GM19324 (cell line): ENCODE measurements at regions not wholly inside any gene's neighbourhood (a gene's known extent, or its start where the extent isn't known, plus 50 kb on each side); places are given as distances from the start of the nearest gene placed in this dataset.
"Not testable (repeated sequence)": the region's sequence is repeated elsewhere in the genome, so short reads cannot be mapped to it uniquely, and the experiment has no call there.

ENCODE experiments used
- ATAC-seq: cut with Tn5 transposase; IDR thresholded peaks from one replicate; pipeline ENCODE4 v1.9.1; 2021; ENCODE audit warnings: mild to moderate bottlenecking, moderate library complexity; ENCODE audit not compliant: unreplicated experiment, low FRiP score

DNA sequence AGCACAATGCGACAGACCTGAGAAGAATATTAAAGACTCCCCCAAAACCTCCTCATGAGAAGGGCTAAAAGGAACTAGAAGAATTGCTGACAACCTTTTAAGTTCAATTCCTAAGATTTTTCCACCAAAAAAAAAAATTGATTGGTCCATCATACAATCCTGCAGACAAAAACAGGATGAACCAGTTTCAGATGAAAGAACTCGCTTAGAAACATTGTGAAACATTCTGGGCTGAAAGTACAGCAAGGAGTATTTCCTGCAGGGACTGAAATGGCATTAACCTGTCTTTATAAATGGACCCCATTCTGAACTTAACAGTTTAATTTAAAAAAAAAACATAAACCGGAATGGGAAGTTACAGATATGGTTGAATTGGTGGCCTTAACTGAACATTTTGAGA lies 96.0 kb upstream of the FAM174B start:
- no peak for ATAC-seq

DNA sequence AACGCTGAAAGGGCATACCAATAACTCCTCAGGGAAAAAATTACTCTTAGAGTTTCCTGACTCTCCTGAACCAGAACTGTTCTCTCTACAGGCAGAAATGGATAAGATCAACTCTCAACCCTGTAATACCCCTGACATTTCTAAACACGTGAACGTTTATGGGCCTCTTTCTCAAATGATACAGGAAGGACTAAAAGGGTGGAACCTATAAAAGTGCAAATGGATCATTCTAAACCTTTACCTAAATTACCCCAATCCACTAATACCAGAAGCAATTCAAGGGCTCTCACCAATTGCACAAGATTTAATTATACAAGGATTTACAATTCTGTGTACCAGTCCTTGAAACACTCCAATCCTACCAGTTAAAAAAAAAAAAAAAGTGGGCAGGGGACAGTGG lies 98.0 kb upstream of the FAM174B start:
- ATAC-seq, result no peak

DNA sequence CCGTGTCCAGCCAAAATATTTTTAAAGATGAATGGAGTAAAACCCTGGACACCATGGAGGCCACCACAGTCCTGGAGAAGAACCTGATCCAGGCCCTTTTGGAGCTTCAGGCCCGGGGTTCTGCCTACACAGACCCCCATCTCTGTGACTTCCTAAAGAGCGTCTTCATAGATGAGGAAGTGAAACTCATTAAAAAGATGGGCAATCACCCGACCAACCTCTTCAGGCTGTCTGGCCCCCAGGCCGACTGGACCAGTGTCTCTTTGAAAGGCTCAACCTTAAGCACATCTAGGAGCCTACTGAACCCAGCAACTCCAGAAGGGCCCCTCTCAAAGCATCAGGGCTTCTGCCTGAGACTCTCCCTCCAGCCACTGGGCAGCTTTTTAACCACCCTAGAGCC lies 107.9 kb upstream of the FAM174B start:
- ATAC-seq, result no peak

DNA sequence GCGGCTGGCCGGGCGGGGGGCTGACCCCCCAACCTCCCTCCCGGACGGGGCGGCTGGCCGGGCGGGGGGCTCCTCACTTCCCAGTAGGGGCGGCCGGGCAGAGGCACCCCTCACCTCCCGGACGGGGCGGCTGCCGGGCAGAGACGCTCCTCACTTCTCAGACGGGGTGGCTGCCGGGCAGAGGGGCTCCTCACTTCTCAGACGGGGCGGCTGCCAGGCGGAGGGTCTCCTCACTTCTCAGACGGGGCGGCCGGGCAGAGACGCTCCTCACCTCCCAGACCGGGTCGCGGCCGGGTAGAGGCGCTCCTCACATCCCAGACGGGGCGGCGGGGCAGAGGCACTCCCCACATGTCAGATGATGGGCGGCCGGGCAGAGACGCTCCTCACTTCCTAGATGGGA lies 112.6 kb upstream of the FAM174B start:
- ATAC-seq, result not testable (repeated sequence)

DNA sequence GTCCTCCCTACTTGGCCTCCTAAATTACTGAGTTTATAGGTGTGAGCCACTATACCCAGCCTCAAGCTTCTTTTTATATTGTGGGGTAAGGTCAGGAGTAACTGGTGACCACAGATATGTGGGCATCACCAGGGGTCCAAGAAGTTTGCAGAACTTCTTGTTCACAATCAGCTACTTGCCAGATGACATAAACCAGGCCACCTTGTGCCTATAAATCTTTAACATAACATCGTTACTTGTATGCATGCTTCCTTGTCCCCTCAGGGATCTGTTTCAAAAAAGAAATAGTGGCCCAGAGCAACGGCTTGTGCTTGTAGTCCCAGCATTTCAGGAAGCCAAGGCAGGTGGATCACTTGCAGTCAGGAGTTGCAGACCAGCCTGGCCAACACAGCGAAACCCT lies 115.1 kb upstream of the FAM174B start:
- no peak for ATAC-seq

DNA sequence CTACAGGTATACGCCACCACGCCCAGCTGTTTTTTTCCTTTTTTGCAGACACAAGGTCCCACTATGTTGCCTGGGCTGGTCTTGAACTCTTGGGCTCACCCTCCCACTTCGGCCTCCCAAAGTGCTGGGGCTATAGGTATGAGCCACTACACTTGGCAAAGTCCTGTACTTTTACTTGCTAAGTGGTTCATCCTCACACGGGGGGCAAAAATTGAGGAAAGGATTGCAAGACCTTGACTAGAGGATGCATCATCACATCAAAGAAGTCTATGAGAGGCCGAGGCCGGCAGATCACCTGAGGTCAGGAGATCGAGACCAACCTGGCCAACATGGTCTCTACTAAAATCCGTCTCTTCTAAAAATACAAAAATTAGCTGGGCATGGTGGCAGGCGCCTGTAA lies 116.5 kb upstream of the FAM174B start:
- ATAC-seq, result no peak

DNA sequence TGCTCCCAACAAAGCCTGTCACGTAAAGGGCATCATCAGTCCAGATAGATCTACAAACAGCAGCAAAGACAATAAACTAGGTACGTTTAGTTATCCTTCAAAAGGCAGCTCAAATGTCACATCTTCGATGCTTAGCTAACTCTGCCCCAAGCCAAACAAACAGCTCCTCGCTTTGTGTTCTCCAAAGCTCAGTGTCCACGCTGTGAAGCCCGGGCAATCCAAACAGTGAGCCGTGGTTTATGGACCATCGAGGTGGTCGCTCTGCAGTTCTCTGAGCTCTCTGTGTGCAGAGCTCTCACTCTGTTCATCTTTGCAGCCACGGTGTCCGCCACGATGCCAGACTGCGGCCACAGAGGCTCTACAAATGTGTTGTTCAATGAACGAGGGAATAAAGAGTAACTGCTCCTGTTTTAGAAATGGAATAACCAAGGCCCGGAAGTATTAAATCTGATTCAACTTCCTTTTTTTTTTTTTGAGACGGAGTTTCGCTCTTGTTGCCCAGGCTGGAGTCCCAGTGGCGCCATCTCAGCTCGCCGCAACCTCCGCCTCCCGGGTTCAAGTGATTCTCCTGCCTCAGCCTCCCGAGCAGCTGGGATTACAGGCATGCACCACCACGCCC lies 117.2 kb upstream of the FAM174B start:
- ATAC-seq, result no peak

DNA sequence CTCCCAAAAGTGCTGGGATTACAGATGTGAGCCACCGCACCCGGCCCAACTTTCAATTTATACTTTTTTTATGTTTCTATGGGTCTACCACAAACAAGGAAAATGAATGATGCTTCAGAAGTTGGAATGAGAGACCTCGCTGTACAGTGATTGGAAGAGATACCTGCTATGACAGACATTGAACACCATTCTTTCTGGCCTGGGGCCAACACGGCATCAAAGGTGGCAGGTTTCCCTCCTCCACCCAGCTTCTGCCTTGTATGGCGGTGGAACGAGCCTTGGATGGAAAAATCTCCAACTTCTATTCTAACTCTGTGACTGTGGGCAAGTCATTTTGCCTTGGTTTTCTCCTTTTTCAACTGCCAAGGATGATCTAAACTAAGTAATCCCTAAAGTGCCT lies 117.8 kb upstream of the FAM174B start:
- no peak for ATAC-seq

DNA sequence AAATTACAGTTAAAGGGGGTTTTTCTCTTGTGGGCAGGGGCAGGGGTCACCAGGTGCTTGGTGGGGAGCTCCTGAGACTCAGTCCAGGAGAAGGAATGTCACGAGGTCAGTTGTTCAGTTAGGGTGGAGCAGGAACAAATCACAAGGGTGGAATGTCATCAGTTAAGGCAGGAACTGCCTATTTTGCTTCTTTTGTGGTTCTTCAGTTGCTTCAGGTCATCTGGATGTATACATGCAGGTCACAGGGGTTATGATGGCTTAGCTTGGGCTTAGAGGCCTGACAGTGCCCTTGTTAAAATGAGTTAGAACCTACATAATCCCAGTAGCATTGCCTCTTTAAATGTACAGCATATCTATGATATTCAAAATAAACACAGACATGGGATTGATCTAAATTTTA lies 120.2 kb upstream of the CHD2 start:
- ATAC-seq, result no peak

DNA sequence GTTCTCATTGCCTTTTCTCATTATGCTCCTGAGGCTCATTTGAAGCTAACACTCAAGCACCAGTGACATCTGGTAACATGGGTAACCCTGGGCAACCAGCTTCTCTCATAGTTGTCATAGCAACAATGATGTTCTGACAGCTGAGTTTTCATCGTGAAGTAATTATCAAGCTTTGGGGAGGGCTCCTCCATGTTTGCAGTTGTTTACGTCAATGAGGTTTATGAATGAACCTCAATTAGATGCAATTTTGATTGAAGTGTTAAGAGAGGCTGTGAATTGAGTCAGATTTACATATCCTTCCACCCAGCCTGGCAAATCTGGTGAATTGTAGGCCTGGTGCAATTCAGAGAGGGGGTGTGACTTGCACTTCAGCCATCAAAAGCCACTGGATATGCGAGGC lies 119.3 kb upstream of the CHD2 start:
- ATAC-seq, result no peak

DNA sequence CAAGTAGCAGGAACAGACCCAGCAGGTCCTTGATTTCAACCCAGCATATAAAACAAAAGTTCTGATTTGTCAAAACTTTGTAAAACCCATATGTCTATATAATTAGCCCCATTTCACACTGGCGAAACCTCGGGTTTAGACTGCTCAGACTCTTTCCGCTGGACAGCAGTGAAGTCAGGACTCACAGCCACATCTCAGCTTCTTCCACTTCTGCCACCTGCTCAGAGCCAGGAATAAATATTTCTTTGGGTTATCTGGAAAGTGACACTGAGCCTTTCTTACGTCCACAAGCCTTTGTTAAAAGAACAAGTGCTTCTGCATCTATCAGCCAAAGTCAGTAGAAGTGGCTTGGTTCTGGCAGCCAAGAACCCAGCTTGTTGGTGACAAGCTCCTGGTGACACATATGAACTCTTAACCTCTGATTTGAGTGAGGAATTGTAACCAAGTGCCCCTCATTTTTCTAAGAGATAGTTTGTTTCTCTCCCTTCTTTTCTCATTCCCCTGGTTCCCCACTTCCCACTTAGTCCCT lies 118.1 kb upstream of the CHD2 start:
- no peak for ATAC-seq

DNA sequence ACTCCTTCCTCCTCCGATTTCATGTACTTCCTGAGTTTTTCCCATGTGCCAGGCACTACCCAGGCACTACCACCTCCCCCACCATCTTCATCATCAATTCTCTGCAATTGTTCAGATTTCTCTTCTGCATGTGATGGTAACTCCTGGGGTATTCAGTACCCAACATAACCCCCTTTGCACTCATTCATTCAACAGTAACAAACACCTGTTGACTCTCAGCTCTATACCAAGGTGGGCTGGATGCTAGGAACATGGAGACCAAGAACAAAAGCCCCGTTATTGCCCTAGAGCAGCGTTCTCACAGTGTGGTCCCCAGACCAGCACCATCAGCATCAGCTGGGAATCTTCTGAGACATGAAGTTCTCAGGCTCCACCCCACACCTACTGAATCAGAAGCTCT lies 113.0 kb upstream of the CHD2 start:
- no peak for ATAC-seq

DNA sequence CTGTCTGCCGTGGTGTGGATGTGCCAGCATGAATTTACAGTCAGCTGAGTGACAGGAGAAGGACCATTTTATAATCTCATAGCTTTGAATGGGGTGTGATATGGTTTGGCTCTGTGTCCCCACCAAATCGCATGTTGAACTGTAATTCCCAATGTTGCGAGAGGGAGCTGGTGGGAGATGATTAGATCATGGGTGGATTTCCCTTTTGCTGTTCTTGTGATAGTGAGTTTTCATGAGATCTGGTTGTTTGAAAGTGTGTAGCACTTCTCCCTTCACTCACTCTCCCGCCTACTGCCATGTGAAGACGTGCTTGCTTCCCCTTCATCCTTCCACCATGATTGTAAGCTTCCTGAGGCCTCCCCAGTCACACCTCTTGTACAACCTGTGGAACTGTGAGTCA lies 111.9 kb upstream of the CHD2 start:
- ATAC-seq, result no peak

DNA sequence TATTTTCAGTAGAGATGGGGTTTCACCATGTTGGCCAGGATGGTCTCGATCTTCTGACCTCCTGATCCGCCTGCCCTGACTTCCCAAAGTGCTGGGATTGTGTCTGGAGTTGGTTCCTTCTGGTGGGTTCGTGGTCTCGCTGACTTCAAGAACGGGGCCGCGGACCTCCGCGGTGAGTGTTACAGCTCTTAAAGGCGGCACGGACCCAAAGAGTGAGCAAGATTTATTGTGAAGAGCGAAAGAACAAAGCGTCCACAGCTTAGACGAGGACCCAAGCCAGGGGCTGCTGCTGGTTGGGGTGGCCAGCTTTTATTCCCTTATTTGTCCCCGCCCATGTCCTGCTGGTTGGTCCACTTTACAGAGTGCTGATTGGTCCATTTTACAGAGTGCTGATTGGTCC lies 111.3 kb upstream of the CHD2 start:
- not testable (repeated sequence) for ATAC-seq

DNA sequence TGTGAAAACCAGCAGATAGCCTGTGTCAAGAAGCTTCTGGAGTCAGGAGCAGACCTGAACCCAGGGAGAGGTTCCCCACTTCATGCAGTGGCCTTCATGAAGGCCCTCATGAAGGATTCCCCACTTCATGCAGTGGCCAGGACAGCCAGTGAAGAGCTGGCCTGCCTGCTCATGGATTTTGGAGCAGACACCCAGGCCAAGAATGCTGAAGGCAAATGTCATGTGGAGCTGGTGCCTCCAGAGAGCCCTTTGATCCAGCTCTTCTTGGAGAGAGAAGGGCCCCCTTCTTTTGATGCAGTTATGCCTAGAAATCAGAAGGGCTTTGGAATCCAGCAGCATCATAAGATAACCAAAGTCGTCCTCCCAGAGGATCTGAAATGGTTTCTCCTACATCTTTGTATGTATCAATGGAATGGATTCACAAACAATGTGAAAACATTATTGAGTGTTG lies 103.9 kb upstream of the CHD2 start:
- ATAC-seq, result no peak

DNA sequence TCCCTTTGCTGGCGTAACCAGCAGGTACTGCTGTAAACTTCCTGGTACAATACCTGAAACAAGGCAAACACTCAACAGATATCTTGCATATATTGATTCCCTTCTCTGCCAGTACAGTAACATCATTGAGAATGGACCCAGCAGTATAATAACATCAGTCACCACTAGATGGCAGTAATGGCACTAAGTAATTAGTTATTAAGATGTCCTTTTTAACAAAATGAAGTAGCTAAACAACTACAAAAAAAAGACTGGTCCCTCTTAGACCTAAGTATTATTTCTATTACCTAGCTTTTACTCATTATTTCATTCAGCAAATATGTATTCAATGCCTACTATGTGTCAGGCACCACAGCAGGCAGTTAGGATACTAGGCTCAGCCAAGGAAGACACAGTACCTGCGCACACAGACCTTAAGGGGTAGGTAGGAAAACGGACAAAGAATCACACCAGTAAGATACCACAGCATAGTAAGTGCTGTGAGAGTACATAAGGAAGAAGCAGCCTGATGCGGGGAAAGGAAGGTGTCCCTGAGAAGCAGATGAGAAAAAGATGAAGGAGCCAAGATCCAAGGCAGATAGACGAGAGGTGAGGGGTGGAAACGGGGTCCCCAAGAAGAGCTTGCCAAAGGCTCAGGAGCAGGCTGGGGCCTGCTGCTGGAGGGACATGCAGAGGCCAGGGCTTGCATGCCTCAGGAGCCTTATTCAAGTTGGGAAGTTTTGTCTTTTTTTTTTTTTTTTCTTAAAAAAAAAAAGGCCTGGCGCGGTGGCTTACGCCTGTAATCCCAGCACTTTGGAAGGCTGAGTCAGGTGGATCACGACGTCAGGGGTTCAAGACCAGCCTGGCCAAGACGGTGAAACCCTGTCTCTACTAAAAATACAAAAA lies 102.7 kb upstream of the CHD2 start:
- no peak for ATAC-seq

DNA sequence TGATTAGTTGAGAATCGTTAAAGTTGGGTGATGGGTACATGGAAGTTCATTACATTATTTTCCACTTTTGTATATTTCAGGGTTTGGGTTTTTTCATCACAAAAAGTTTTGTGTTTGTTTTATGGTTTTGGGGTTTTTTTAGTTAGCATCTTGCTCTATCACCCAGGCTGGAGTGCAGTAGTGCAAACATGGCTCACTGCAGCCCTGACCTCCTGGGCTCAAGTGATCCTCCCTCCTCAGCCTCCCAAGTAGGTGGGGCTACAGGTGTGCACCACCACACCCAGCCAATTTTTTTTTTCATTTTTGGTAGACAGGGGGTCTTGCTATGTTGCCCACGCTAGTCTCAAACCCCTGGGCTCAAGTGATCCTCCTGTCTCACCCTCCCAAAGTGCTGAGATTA lies 100.1 kb upstream of the CHD2 start:
- ATAC-seq, result no peak

DNA sequence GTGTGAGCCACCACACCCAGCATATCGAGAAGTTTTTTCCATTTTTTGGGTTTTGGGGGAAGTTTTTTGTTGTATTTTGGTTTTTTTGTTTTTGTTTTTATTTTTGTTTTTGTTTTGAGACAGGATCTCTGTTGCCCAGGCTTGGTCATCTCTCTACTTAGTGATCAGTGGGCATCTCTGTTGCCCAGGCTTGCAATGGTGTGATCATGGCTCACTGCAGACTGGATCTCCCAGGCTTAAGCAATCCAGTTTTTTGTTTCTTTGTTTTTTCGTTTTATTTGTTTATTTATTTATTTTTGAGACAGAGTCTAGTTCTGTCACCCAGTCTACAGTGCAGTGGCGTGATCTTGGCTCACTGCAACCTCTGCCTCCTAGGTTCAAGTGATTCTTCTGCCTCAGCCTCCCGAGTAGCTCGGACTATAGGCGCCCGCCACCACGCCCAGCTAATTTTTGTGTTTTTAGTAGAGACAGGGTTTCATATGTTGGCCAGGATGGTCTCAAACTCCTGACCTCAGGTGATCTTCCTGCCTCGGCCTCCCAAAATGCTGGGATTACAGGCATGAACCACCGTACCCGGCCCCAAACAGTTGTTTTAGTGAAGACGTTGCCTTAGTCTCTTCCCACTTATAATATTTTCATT lies 99.6 kb upstream of the CHD2 start:
- not testable (repeated sequence) for ATAC-seq

DNA sequence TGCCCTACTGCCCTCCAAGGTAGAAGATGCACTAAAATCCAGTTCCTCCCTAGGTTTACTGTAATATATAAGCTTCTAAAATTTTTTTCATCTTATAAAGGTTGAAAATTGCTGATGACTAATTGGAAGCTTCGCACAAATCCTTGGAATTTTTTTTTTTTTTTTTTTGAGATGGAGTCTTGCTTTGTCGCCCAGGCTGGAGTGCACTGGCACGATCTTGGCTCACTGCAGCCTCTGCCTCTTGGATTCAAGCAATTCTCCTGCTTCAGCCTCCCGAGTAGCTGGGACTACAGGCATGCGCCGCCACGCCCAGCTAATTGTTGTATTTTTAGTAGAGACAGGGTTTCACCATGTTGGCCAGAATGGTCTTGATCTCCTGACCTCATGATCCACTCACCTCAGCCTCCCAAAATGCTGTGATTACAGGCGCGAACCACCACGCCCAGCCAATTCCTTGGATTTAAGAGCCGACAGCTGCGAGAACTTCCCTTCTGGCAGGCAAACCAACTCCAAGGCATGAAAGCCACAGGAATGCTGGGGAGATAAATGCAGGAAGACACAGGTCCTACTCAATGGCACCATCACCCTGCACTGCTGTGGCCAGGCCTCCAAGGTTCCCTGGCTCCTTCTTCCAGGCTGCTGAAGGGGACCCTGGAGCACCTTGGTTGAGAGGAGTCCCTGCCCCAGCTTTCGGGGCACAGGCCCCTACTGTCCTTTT lies 98.9 kb upstream of the CHD2 start:
- ATAC-seq, result not testable (repeated sequence)

DNA sequence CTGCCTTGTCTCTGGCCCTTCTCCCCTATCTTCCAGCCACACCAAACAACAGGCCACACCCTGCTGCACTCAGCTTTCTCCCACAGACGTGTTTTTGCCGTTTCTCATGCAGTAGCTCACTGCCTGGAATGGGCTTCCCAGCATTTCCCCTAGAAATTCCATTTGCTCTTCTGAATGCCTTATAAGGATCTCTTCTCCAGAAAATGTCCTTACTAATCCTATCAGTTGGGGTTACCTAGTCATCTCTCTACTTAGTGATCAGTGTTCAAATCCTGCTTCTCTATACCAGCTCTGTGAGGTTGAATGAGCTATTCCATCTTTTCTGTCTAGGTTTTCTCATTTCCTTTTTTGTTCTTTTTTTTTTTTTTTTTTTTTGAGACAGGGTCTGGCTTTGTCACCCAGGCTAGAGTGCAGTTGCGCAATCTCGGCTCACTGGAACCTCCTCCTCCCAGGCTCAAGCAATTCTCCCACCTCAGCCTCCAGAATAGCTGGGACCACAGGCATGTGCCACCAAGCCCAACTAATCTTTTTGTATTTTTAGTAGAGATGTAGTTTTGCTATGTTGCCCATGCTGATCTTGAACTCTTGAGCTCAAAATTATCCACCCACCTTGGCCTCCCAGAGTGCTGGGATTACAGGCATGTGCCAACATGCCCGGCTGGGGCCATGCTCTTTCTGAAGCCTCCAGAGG lies 98.2 kb upstream of the CHD2 start:
- no peak for ATAC-seq
